Caco-2 (cell line): ENCODE measurements at regions not wholly inside any gene's neighbourhood (a gene's known extent, or its start where the extent isn't known, plus 50 kb on each side); places are given as distances from the start of the nearest gene placed in this dataset.

ENCODE experiments used
- BruUV-seq: library from RNA; stranded (reverse); fragments of 400-500 nt; replicated peaks from 2 replicates; lab custom pipeline; 2021; lab: Mats Ljungman, UMichigan
- CTCF ChIA-PET: fragments of 300-600 bp; sonication (Branson Sonifier 250); formaldehyde crosslinking; loops from one replicate; lab custom pipeline; 2022; ENCODE audit warnings: antibody characterized with exemption; lab: Charles Lee
- POLR2A ChIA-PET: fragments of 300-600 bp; sonication (Branson Sonifier 250); formaldehyde crosslinking; loops from one replicate; lab custom pipeline; 2022; ENCODE audit warnings: antibody characterized with exemption; lab: Charles Lee
- DNase-seq, 2 experiments: peaks; one replicate each; pipeline versions ENCODE4 v3.0.0 to v3.0.0-alpha.2; 2020 to 2022
- H3K27me3 ChIP-seq: replicated peaks from 2 replicates; pipeline ENCODE4 v1.6.0; 2011; ENCODE audit warnings: low read length; ENCODE audit not compliant: control insufficient read depth, insufficient read depth
- H3K36me3 ChIP-seq: 2 replicates; pipeline ENCODE4 v1.5.1; 2011; ENCODE audit warnings: low read length; ENCODE audit not compliant: control insufficient read depth, insufficient read depth
- H3K4me1 ChIP-seq: fragments of 250-450 bp; sonication (Bioruptor Pico); 2 replicates; pipeline ENCODE4 v1.5.1; 2020; ENCODE audit warnings: mild to moderate bottlenecking
- H3K4me3 ChIP-seq: 2 replicates; pipeline ENCODE4 v1.5.1; 2011; ENCODE audit warnings: low read depth, mild to moderate bottlenecking, control low read depth, low read length
- H3K9me3 ChIP-seq: fragments of 250-450 bp; sonication (Bioruptor Pico); 2 replicates; pipeline ENCODE4 v1.5.1; 2020; ENCODE audit warnings: mild to moderate bottlenecking, moderate library complexity
- H3K27ac Mint-ChIP-seq: one replicate; pipeline ENCODE4 v1.8.0; 2022; ENCODE audit warnings: mixed read lengths; ENCODE audit not compliant: unreplicated experiment
- H3K27me3 Mint-ChIP-seq: one replicate; pipeline ENCODE4 v1.8.0; 2022; ENCODE audit warnings: mixed read lengths; ENCODE audit not compliant: insufficient read depth, unreplicated experiment
- H3K36me3 Mint-ChIP-seq: one replicate; pipeline ENCODE4 v1.8.0; 2022; ENCODE audit warnings: mild to moderate bottlenecking, mixed read lengths; ENCODE audit not compliant: insufficient read depth, unreplicated experiment
- H3K4me1 Mint-ChIP-seq: one replicate; pipeline ENCODE4 v1.8.0; 2022; ENCODE audit warnings: low read depth, mixed read lengths; ENCODE audit not compliant: unreplicated experiment
- H3K4me3 Mint-ChIP-seq: one replicate; pipeline ENCODE4 v1.8.0; 2022; ENCODE audit warnings: mild to moderate bottlenecking, moderate library complexity, mixed read lengths; ENCODE audit not compliant: unreplicated experiment
- H3K9me3 Mint-ChIP-seq: one replicate; pipeline ENCODE4 v1.8.0; 2022; ENCODE audit warnings: mixed read lengths; ENCODE audit not compliant: unreplicated experiment
- CTCF ChIP-seq, 2 experiments: fragments of 200-600 bp in 1 of 2; IDR thresholded peaks; 1 replicate in 1 of 2; 2 replicates in 1 of 2; pipeline versions ENCODE4 v1.5.1 to v1.8.0; 2011 to 2022; ENCODE audit warnings: antibody characterized with exemption in 1 of 2, control low read depth in 1 of 2, inconsistent platforms in 1 of 2, low read depth in 1 of 2, low read length in 1 of 2, mild to moderate bottlenecking in 1 of 2, moderate library complexity in 1 of 2; ENCODE audit not compliant: insufficient read depth in 1 of 2, severe bottlenecking in 1 of 2, unreplicated experiment in 1 of 2
- intact Hi-C: fragments of 100-400 bp; cut with micrococcal nuclease; formaldehyde crosslinking; loops from one replicate; pipeline ENCODE4 v1.10.0; 2022; ENCODE audit not compliant: unreplicated experiment

- H3K4me1 Mint-ChIP-seq, result no peaks in the 10 kb centered on the region
Measured at GRCh38 chr13:52931539-52932431, 83.3 kb upstream of the PCDH8 start.

GRCh38 chr13:52931131-52931530 lies 82.7 kb upstream of the PCDH8 start:
- H3K36me3 ChIP-seq, result no peaks in the 10 kb centered on the region
- no peaks in the 10 kb centered on the region for H3K9me3 ChIP-seq
- no peak for DNase-seq
- no peaks in the 10 kb centered on the region for H3K4me1 Mint-ChIP-seq
- TF ChIP-seq CTCF (IDR thresholded peaks at IDR 0.05; ENCODE audit: insufficient read depth in 1 of 2, low read depth in 1 of 2, low read length in 1 of 2, severe bottlenecking in 1 of 2, unreplicated experiment in 1 of 2), result no peak
- POLR2A ChIA-PET, result no interaction called here
- no peaks in the 10 kb centered on the region; the same call in 1 of the 2 replicates for H3K27me3 ChIP-seq
- CTCF ChIA-PET, result no interaction called here
- intact Hi-C loops, result no loop called here
- no peaks in the 10 kb centered on the region for H3K4me1 ChIP-seq
- H3K27ac Mint-ChIP-seq, result no peak overlapping the region
- H3K4me3 ChIP-seq, result no peak overlapping the region
- H3K27me3 Mint-ChIP-seq, result peaks cover 20% of the 10 kb centered on the region
- H3K36me3 Mint-ChIP-seq, result no peaks in the 10 kb centered on the region
- peaks cover 9% of the 10 kb centered on the region for H3K9me3 Mint-ChIP-seq
- BruUV-seq, result no TSS peak
- H3K4me3 Mint-ChIP-seq, result no peak overlapping the region

More at GRCh38 chr13:52931539-52932431, 83.3 kb upstream of the PCDH8 start:
- Histone ChIP-seq H3K4me1 (no peaks in the 10 kb centered on the region), H3K36me3 (no peaks in the 10 kb centered on the region), H3K4me3 (no peak overlapping the region), H3K9me3 (no peaks in the 10 kb centered on the region), H3K27me3 (no peaks in the 10 kb centered on the region; the same call in 1 of the 2 replicates)
- no peaks in the 10 kb centered on the region for H3K36me3 Mint-ChIP-seq
- CTCF ChIA-PET, result no interaction called here
- POLR2A ChIA-PET, result no interaction called here
- peaks cover 23% of the 10 kb centered on the region for H3K27me3 Mint-ChIP-seq
- H3K9me3 Mint-ChIP-seq, result peaks cover 9% of the 10 kb centered on the region
- no peak for TF ChIP-seq CTCF (IDR thresholded peaks at IDR 0.05; ENCODE audit: insufficient read depth in 1 of 2, low read depth in 1 of 2, low read length in 1 of 2, severe bottlenecking in 1 of 2, unreplicated experiment in 1 of 2)
- H3K27ac Mint-ChIP-seq, result no peak overlapping the region
- no TSS peak for BruUV-seq
- H3K4me3 Mint-ChIP-seq, result no peak overlapping the region
- DNase-seq, result no peak
- intact Hi-C loops, result no loop called here

GRCh38 chr13:52929846-52930245 lies 81.4 kb upstream of the PCDH8 start:
- H3K4me1 Mint-ChIP-seq, result no peaks in the 10 kb centered on the region
- Histone ChIP-seq H3K4me1 (no peaks in the 10 kb centered on the region), H3K36me3 (no peaks in the 10 kb centered on the region), H3K9me3 (no peaks in the 10 kb centered on the region), H3K4me3 (no peak overlapping the region), H3K27me3 (no peaks in the 10 kb centered on the region; the same call in 1 of the 2 replicates)
- POLR2A ChIA-PET, result no interaction called here
- intact Hi-C loops, result no loop called here
- peaks cover 9% of the 10 kb centered on the region for H3K9me3 Mint-ChIP-seq
- DNase-seq, result no peak
- CTCF ChIA-PET, result no interaction called here
- BruUV-seq, result no TSS peak
- H3K27me3 Mint-ChIP-seq, result peaks cover 15% of the 10 kb centered on the region
- H3K36me3 Mint-ChIP-seq, result no peaks in the 10 kb centered on the region
- H3K27ac Mint-ChIP-seq, result no peak overlapping the region
- TF ChIP-seq CTCF (IDR thresholded peaks at IDR 0.05; ENCODE audit: insufficient read depth in 1 of 2, low read depth in 1 of 2, low read length in 1 of 2, severe bottlenecking in 1 of 2, unreplicated experiment in 1 of 2), result no peak
- no peak overlapping the region for H3K4me3 Mint-ChIP-seq
